H1 (cell line): ENCODE measurements at regions not wholly inside any gene's neighbourhood (a gene's known extent, or its start where the extent isn't known, plus 50 kb on each side); places are given as distances from the start of the nearest gene placed in this dataset.

Experiments
- CEBPB ChIP-seq: IDR thresholded peaks from 2 replicates; pipeline ENCODE4 v1.6.1; 2012; ENCODE audit warnings: low read depth, low read length
- CHD1 ChIP-seq: IDR thresholded peaks from 2 replicates; pipeline ENCODE4 v1.6.1; 2012; ENCODE audit warnings: low read depth, low read length, improper control_type of control experiment
- CREB1 ChIP-seq: IDR thresholded peaks from 2 replicates; pipeline ENCODE4 v1.6.1; 2012; ENCODE audit warnings: inconsistent platforms
- JUN ChIP-seq: IDR thresholded peaks from 2 replicates; pipeline ENCODE4 v1.6.1; 2011; ENCODE audit warnings: low read depth, mild to moderate bottlenecking, improper control_type of control experiment, low read length
- KDM4A ChIP-seq: IDR thresholded peaks from one replicate; pipeline ENCODE4 v1.7.1; 2012; ENCODE audit warnings: low read depth, mild to moderate bottlenecking, moderate library complexity, low read length, inconsistent platforms; ENCODE audit not compliant: severe bottlenecking
- MAFK ChIP-seq: IDR thresholded peaks from 2 replicates; pipeline ENCODE4 v1.6.1; 2012; ENCODE audit warnings: low read depth, mild to moderate bottlenecking, improper control_type of control experiment, low read length
- NRF1 ChIP-seq: IDR thresholded peaks from 2 replicates; pipeline ENCODE4 v1.6.1; 2011; ENCODE audit warnings: mild to moderate bottlenecking, low read depth, low read length, improper control_type of control experiment
- POLR2A ChIP-seq, 2 experiments: IDR thresholded peaks; 1 replicate in 1 of 2; 2 replicates in 1 of 2; pipeline ENCODE4 v1.6.1; 2011; ENCODE audit warnings: low read depth in 2 of 2, low read length in 2 of 2, mild to moderate bottlenecking in 2 of 2; ENCODE audit errors: control extremely low read depth in 1 of 2
- RNF2 ChIP-seq: fragments of 200-900, 300-1000 bp; sonication (generic); IDR thresholded peaks from 2 replicates; pipeline ENCODE4 v1.7.1; 2016; ENCODE audit warnings: borderline replicate concordance, low read depth, mild to moderate bottlenecking, antibody characterized with exemption, low read length; ENCODE audit not compliant: poor library complexity, severe bottlenecking; ENCODE audit errors: missing control alignments
- SIN3A ChIP-seq, 2 experiments: IDR thresholded peaks in 1 of 2; conservative IDR thresholded peaks in 1 of 2; 2 replicates each; pipeline ENCODE4 v1.6.1; 2011 to 2012; ENCODE audit warnings: low read length in 2 of 2, improper control_type of control experiment in 1 of 2, low read depth in 1 of 2, mild to moderate bottlenecking in 1 of 2
- TF ChIP-seq, protein P1 (sequence below): fragments of 300-600 bp; sonication (generic); IDR thresholded peaks from 2 replicates; pipeline ENCODE4 v1.7.1; 2012; ENCODE audit warnings: low read length, moderate library complexity, mild to moderate bottlenecking, inconsistent platforms; ENCODE audit not compliant: insufficient replicate concordance
- TF ChIP-seq, protein P2 (sequence below): IDR thresholded peaks from 2 replicates; pipeline ENCODE4 v1.6.1; 2011; ENCODE audit warnings: low read length, improper control_type of control experiment

DNA sequence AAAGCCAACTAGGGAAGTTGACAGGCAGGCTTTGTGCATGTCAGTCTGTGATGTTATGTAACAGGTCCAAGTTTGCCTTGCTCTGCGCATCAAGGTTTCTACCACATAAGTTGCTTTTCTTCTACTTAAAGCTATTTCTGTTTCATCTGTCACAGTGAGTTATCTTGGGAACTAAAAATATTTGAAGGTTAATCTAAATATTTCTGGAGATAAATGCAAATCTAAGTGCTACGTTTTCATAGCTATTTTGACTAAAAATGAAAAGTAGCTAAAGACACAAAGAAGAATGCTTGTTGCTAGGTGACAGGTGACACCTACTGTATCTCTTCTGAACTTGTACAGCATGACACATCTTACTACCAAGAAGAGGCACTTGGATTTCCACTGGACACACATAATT is 135.6 kb downstream of the KLF12 start (continued):
- TF ChIP-seq, protein P1, sequence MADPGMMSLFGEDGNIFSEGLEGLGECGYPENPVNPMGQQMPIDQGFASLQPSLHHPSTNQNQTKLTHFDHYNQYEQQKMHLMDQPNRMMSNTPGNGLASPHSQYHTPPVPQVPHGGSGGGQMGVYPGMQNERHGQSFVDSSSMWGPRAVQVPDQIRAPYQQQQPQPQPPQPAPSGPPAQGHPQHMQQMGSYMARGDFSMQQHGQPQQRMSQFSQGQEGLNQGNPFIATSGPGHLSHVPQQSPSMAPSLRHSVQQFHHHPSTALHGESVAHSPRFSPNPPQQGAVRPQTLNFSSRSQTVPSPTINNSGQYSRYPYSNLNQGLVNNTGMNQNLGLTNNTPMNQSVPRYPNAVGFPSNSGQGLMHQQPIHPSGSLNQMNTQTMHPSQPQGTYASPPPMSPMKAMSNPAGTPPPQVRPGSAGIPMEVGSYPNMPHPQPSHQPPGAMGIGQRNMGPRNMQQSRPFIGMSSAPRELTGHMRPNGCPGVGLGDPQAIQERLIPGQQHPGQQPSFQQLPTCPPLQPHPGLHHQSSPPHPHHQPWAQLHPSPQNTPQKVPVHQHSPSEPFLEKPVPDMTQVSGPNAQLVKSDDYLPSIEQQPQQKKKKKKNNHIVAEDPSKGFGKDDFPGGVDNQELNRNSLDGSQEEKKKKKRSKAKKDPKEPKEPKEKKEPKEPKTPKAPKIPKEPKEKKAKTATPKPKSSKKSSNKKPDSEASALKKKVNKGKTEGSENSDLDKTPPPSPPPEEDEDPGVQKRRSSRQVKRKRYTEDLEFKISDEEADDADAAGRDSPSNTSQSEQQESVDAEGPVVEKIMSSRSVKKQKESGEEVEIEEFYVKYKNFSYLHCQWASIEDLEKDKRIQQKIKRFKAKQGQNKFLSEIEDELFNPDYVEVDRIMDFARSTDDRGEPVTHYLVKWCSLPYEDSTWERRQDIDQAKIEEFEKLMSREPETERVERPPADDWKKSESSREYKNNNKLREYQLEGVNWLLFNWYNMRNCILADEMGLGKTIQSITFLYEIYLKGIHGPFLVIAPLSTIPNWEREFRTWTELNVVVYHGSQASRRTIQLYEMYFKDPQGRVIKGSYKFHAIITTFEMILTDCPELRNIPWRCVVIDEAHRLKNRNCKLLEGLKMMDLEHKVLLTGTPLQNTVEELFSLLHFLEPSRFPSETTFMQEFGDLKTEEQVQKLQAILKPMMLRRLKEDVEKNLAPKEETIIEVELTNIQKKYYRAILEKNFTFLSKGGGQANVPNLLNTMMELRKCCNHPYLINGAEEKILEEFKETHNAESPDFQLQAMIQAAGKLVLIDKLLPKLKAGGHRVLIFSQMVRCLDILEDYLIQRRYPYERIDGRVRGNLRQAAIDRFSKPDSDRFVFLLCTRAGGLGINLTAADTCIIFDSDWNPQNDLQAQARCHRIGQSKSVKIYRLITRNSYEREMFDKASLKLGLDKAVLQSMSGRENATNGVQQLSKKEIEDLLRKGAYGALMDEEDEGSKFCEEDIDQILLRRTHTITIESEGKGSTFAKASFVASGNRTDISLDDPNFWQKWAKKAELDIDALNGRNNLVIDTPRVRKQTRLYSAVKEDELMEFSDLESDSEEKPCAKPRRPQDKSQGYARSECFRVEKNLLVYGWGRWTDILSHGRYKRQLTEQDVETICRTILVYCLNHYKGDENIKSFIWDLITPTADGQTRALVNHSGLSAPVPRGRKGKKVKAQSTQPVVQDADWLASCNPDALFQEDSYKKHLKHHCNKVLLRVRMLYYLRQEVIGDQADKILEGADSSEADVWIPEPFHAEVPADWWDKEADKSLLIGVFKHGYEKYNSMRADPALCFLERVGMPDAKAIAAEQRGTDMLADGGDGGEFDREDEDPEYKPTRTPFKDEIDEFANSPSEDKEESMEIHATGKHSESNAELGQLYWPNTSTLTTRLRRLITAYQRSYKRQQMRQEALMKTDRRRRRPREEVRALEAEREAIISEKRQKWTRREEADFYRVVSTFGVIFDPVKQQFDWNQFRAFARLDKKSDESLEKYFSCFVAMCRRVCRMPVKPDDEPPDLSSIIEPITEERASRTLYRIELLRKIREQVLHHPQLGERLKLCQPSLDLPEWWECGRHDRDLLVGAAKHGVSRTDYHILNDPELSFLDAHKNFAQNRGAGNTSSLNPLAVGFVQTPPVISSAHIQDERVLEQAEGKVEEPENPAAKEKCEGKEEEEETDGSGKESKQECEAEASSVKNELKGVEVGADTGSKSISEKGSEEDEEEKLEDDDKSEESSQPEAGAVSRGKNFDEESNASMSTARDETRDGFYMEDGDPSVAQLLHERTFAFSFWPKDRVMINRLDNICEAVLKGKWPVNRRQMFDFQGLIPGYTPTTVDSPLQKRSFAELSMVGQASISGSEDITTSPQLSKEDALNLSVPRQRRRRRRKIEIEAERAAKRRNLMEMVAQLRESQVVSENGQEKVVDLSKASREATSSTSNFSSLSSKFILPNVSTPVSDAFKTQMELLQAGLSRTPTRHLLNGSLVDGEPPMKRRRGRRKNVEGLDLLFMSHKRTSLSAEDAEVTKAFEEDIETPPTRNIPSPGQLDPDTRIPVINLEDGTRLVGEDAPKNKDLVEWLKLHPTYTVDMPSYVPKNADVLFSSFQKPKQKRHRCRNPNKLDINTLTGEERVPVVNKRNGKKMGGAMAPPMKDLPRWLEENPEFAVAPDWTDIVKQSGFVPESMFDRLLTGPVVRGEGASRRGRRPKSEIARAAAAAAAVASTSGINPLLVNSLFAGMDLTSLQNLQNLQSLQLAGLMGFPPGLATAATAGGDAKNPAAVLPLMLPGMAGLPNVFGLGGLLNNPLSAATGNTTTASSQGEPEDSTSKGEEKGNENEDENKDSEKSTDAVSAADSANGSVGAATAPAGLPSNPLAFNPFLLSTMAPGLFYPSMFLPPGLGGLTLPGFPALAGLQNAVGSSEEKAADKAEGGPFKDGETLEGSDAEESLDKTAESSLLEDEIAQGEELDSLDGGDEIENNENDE, result no peak
- TF ChIP-seq NRF1 (no peak), CREB1 (no peak), RNF2 (no peak), JUN (no peak), KDM4A (no peak), MAFK (no peak), POLR2A (IDR thresholded peaks at IDR 0.05; ENCODE audit: control extremely low read depth in 1 of 2, low read depth in 2 of 2, low read length in 2 of 2) (no peak), CHD1 (no peak), CEBPB (no peak), SIN3A (conservative IDR thresholded peaks at IDR 0.05 in 1 of 2, IDR thresholded peaks at IDR 0.05 in 1 of 2; ENCODE audit: low read depth in 1 of 2, low read length in 2 of 2) (no peak)
- TF ChIP-seq, protein P2, sequence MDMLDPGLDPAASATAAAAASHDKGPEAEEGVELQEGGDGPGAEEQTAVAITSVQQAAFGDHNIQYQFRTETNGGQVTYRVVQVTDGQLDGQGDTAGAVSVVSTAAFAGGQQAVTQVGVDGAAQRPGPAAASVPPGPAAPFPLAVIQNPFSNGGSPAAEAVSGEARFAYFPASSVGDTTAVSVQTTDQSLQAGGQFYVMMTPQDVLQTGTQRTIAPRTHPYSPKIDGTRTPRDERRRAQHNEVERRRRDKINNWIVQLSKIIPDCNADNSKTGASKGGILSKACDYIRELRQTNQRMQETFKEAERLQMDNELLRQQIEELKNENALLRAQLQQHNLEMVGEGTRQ, result no peak
